Gastroesophageal sphincter (tissue), 3 donors: ENCODE measurements at regions not wholly inside any gene's neighbourhood (a gene's known extent, or its start where the extent isn't known, plus 50 kb on each side); places are given as distances from the start of the nearest gene placed in this dataset.

Experiments used
- POLR2A ChIP-seq, 2 donors: fragments of 450-650 bp; IDR thresholded peaks; one replicate each; pipeline ENCODE4 v1.6.1; 2017; ENCODE audit warnings: antibody characterized with exemption in 2 of 2, mild to moderate bottlenecking in 2 of 2, moderate library complexity in 1 of 2
- POLR2AphosphoS5 ChIP-seq: sonication (generic); formaldehyde crosslinking; IDR thresholded peaks from one replicate; pipeline ENCODE4 v1.6.1; 2017; ENCODE audit warnings: antibody characterized with exemption
- TF ChIP-seq, protein P1 (sequence below), 4 experiments: fragments of 200-600 bp in 2 of 4; fragments of 450-650 bp in 2 of 4; sonication (generic) in 1 of 4; IDR thresholded peaks; one replicate each; pipeline ENCODE4 v1.5.1; 2017 to 2019; ENCODE audit warnings: antibody characterized with exemption in 4 of 4, mild to moderate bottlenecking in 2 of 4, moderate library complexity in 2 of 4

DNA sequence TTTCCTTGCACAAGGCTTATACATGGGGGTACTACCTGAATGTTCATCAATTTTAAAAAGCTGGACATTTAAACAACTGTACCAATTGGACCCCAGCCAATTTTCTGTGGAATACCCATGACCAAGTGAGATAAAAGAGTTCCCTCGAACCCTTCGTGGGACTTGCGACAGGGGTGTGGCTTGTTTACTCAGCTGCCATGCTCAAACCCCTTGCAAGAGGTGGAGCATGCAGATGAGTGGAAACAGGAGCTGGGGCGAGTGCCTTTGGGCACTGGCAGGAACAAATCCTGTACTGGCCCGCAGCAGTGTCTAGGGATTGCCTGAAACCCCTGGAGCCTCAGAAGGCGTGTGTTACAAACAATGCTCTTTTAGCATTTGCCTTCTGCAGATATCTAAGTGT, 144.2 kb downstream of the PDHA2 start:
- no peak for TF ChIP-seq POLR2AphosphoS5
- no peak for TF ChIP-seq POLR2A (IDR thresholded peaks at IDR 0.05)
- TF ChIP-seq, protein P1, sequence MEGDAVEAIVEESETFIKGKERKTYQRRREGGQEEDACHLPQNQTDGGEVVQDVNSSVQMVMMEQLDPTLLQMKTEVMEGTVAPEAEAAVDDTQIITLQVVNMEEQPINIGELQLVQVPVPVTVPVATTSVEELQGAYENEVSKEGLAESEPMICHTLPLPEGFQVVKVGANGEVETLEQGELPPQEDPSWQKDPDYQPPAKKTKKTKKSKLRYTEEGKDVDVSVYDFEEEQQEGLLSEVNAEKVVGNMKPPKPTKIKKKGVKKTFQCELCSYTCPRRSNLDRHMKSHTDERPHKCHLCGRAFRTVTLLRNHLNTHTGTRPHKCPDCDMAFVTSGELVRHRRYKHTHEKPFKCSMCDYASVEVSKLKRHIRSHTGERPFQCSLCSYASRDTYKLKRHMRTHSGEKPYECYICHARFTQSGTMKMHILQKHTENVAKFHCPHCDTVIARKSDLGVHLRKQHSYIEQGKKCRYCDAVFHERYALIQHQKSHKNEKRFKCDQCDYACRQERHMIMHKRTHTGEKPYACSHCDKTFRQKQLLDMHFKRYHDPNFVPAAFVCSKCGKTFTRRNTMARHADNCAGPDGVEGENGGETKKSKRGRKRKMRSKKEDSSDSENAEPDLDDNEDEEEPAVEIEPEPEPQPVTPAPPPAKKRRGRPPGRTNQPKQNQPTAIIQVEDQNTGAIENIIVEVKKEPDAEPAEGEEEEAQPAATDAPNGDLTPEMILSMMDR (IDR thresholded peaks at IDR 0.05) = no peak
